Psoas muscle (tissue), 7 donors: ENCODE measurements at regions not wholly inside any gene's neighbourhood (a gene's known extent, or its start where the extent isn't known, plus 50 kb on each side); places are given as distances from the start of the nearest gene placed in this dataset.
"Not testable (repeated sequence)": the region's sequence is repeated elsewhere in the genome, so short reads cannot be mapped to it uniquely, and the experiment has no call there.

ENCODE experiments used
- ATAC-seq, 4 donors: fragments of 200-7000 bp; cut with Tn5 transposase; one replicate each; pipeline ENCODE4 v1.9.1; 2020; ENCODE audit warnings: moderate library complexity in 3 of 4, mild to moderate bottlenecking in 2 of 4
- DNase-seq, 2 donors: peaks; one replicate each; pipeline ENCODE4 v3.0.0-alpha.2; 2020
- H3K27ac ChIP-seq: fragments of 200-600 bp; one replicate; pipeline ENCODE4 v1.8.0; 2022
- H3K27me3 ChIP-seq, 3 donors: fragments of 200-600 bp in 1 of 3; one replicate each; pipeline versions ENCODE4 v1.6.1 to v1.8.0; 2013 to 2022; ENCODE audit warnings: low read length in 2 of 3, mild to moderate bottlenecking in 2 of 3, moderate library complexity in 1 of 3; ENCODE audit not compliant: insufficient read depth in 3 of 3
- H3K36me3 ChIP-seq, 2 donors: fragments of 200-600 bp in 1 of 2; one replicate each; pipeline versions ENCODE4 v1.6.1 to v1.8.0; 2013 to 2022; ENCODE audit warnings: low read depth in 1 of 2, mild to moderate bottlenecking in 1 of 2, moderate library complexity in 1 of 2; ENCODE audit not compliant: insufficient read depth in 1 of 2
- H3K4me1 ChIP-seq: fragments of 200-600 bp; one replicate; pipeline ENCODE4 v1.8.0; 2022
- H3K4me3 ChIP-seq: fragments of 200-600 bp; one replicate; pipeline ENCODE4 v1.8.0; 2022; ENCODE audit warnings: mild to moderate bottlenecking
- H3K9me3 ChIP-seq: fragments of 200-600 bp; one replicate; pipeline ENCODE4 v1.8.0; 2022
- CTCF ChIP-seq: fragments of 200-600 bp; IDR thresholded peaks from one replicate; pipeline ENCODE4 v1.8.0; 2022; ENCODE audit warnings: antibody characterized with exemption
- WGBS, 3 donors: extraction: QIAGEN DNeasy Blood & Tissue Kit; methylation state at CpG; one replicate each; pipeline versions ENCODE4 v1.1.6 to v1.1.7; 2013; 5-methylcytosine and 5-hydroxymethylcytosine counted together
- intact Hi-C, 2 donors: fragments of 100-400 bp; cut with DNase I; formaldehyde crosslinking; loops; one replicate each; pipeline versions ENCODE4 v1.11.0 to v1.14.2; 2022
- donor health status: healthy with polysubstance abuse.
- donor health status: DM: no; HTN: no; CAD: no; lungs with moderate emphysema.
- donor health status: Bipolar disorder and iron deficiency.
- donor health status: healthy.
- donor health status: DM: yes; HTN: yes; CAD: no.
- donor health status: DM: no; HTN: no; CAD: no.
- donor health status: DM: yes; HTN: yes; CAD: no.

- intact Hi-C loops, result no loop called here
- Histone ChIP-seq H3K36me3 (no peaks in the 10 kb centered on the region), H3K4me1 (no peaks in the 10 kb centered on the region), H3K27ac (no peak overlapping the region), H3K4me3 (no peak overlapping the region), H3K9me3 (no peaks in the 10 kb centered on the region), H3K27me3 (no peaks in the 10 kb centered on the region)
- no peak for ATAC-seq
- no peak for TF ChIP-seq CTCF
- DNase-seq, result no peak
Measured at GRCh38 chr6:121617388-121617787, 181.9 kb downstream of the GJA1 start.

- DNase-seq, result no peak
- intact Hi-C loops, result no loop called here
- no peak for TF ChIP-seq CTCF
- Histone ChIP-seq H3K36me3 (no peaks in the 10 kb centered on the region), H3K27ac (no peak overlapping the region), H3K27me3 (no peaks in the 10 kb centered on the region), H3K9me3 (no peaks in the 10 kb centered on the region), H3K4me3 (no peak overlapping the region), H3K4me1 (no peaks in the 10 kb centered on the region)
- 37 to 50% (median 45%) methylated on average over 2 of the region's 2 CpGs for WGBS, 3 donors
- ATAC-seq, result no peak
Measured at GRCh38 chr6:121619013-121619412, 183.6 kb downstream of the GJA1 start.

- Histone ChIP-seq H3K9me3 (no peaks in the 10 kb centered on the region), H3K27ac (no peak overlapping the region), H3K27me3 (no peaks in the 10 kb centered on the region), H3K4me3 (no peak overlapping the region), H3K36me3 (no peaks in the 10 kb centered on the region), H3K4me1 (no peaks in the 10 kb centered on the region)
- intact Hi-C loops, result no loop called here
- WGBS, 3 donors, result 76 to 80% (median 77%) methylated on average over 7 of the region's 8 CpGs
- DNase-seq (no peak), ATAC-seq (no peak)
- no peak for TF ChIP-seq CTCF
Measured at GRCh38 chr6:121619987-121620740, 184.7 kb downstream of the GJA1 start.

GRCh38 chr6:121627761-121628160 lies 192.3 kb downstream of the GJA1 start:
- ATAC-seq, result peak in 2 of 4 donors; percentile 76 to 91
- no peak for TF ChIP-seq CTCF
- no peak for DNase-seq
- no peak overlapping the region for H3K4me3 ChIP-seq
- H3K36me3 ChIP-seq, result no peaks in the 10 kb centered on the region
- intact Hi-C loops, result no loop called here
- no peaks in the 10 kb centered on the region for H3K4me1 ChIP-seq
- H3K27me3 ChIP-seq, result no peaks in the 10 kb centered on the region
- H3K27ac ChIP-seq, result no peak overlapping the region
- peaks cover 6% of the 10 kb centered on the region for H3K9me3 ChIP-seq
- 32 to 60% (median 37%) methylated on average over 2 of the region's 2 CpGs for WGBS, 3 donors

GRCh38 chr6:121630716-121631115 lies 195.3 kb downstream of the GJA1 start:
- intact Hi-C loops, result no loop called here
- Histone ChIP-seq H3K27me3 (no peaks in the 10 kb centered on the region), H3K27ac (no peak overlapping the region), H3K4me3 (no peak overlapping the region), H3K4me1 (no peaks in the 10 kb centered on the region), H3K36me3 (no peaks in the 10 kb centered on the region), H3K9me3 (peaks cover 14% of the 10 kb centered on the region)
- ATAC-seq (no peak), DNase-seq (no peak)
- TF ChIP-seq CTCF, result no peak

GRCh38 chr6:121631752-121632151 lies 196.3 kb downstream of the GJA1 start:
- intact Hi-C loops, H3K4me3 ChIP-seq, H3K27ac ChIP-seq, H3K36me3 ChIP-seq, DNase-seq, H3K27me3 ChIP-seq, ATAC-seq, H3K4me1 ChIP-seq: not testable (repeated sequence)
- H3K9me3 ChIP-seq, result peaks cover 21% of the 10 kb centered on the region
